HG03159 (cell line): ENCODE measurements at regions not wholly inside any gene's neighbourhood (a gene's known extent, or its start where the extent isn't known, plus 50 kb on each side); places are given as distances from the start of the nearest gene placed in this dataset.

ENCODE experiments used
- ATAC-seq: cut with Tn5 transposase; IDR thresholded peaks from one replicate; pipeline ENCODE4 v1.9.1; 2021; ENCODE audit warnings: mild to moderate bottlenecking, moderate library complexity; ENCODE audit not compliant: unreplicated experiment

GRCh38 chr9:116059466-116059865 lies 94.1 kb upstream of the PAPPA start:
- no peak for ATAC-seq

GRCh38 chr9:116060631-116061030 lies 93.0 kb upstream of the PAPPA start:
- ATAC-seq = no peak

GRCh38 chr9:116061546-116062205 lies 91.9 kb upstream of the PAPPA start:
- ATAC-seq = no peak

- no peak for ATAC-seq
Observed at GRCh38 chr9:116062206-116062550, 91.4 kb upstream of the PAPPA start.

- no peak for ATAC-seq
Observed at GRCh38 chr9:116064970-116065369, 88.6 kb upstream of the PAPPA start.

- no peak for ATAC-seq
Observed at GRCh38 chr9:116066221-116066620, 87.4 kb upstream of the PAPPA start.

- ATAC-seq = no peak
Observed at GRCh38 chr9:116067566-116067965, 86.0 kb upstream of the PAPPA start.

GRCh38 chr9:116070256-116070914 lies 83.2 kb upstream of the PAPPA start:
- ATAC-seq = no peak

GRCh38 chr9:116072046-116072445 lies 81.5 kb upstream of the PAPPA start:
- no peak for ATAC-seq

GRCh38 chr9:116073826-116074225 lies 79.8 kb upstream of the PAPPA start:
- no peak for ATAC-seq

- ATAC-seq = no peak
Observed at GRCh38 chr9:116074658-116075057, 78.9 kb upstream of the PAPPA start.

GRCh38 chr9:116075191-116075590 lies 78.4 kb upstream of the PAPPA start:
- no peak for ATAC-seq

GRCh38 chr9:116078640-116079039 lies 75.0 kb upstream of the PAPPA start:
- no peak for ATAC-seq

- no peak for ATAC-seq
Observed at GRCh38 chr9:116080561-116080960, 73.0 kb upstream of the PAPPA start.

GRCh38 chr9:116081435-116082115 lies 72.0 kb upstream of the PAPPA start:
- ATAC-seq = no peak

GRCh38 chr9:116083837-116084236 lies 69.8 kb upstream of the PAPPA start:
- no peak for ATAC-seq

- ATAC-seq = no peak
Observed at GRCh38 chr9:116084497-116084896, 69.1 kb upstream of the PAPPA start.

GRCh38 chr9:116087246-116087645 lies 66.3 kb upstream of the PAPPA start:
- ATAC-seq = no peak

- no peak for ATAC-seq
Observed at GRCh38 chr9:116087751-116088194, 65.8 kb upstream of the PAPPA start.

- no peak for ATAC-seq
Observed at GRCh38 chr9:116088396-116088795, 65.2 kb upstream of the PAPPA start.

- no peak for ATAC-seq
Observed at GRCh38 chr9:116090030-116090770, 63.4 kb upstream of the PAPPA start.

- ATAC-seq = no peak
Observed at GRCh38 chr9:116094846-116095245, 58.7 kb upstream of the PAPPA start.
